ENCODE measurements at regions not wholly inside any gene's neighbourhood (a gene's known extent, or its start where the extent isn't known, plus 50 kb on each side); places are given as distances from the start of the nearest gene placed in this dataset.

GRCh38 chr1:29835874-29836273, 599.6 kb downstream of the PTPRU start:
- Histone ChIP-seq H3K4me3 (ENCODE audit: low read length) (no peak overlapping the region), H3K27ac (ENCODE audit: low read length) (no peak overlapping the region), H3K9me3 (ENCODE audit: low read length) (no peaks in the 10 kb centered on the region), H2AFZ (ENCODE audit: low read length) (no peak overlapping the region), H4K20me1 (ENCODE audit: insufficient read depth, low read depth, low read length) (no peaks in the 10 kb centered on the region), H3K4me2 (ENCODE audit: low read depth, low read length, poor library complexity, severe bottlenecking) (no peak overlapping the region), H3K4me1 (ENCODE audit: low read length) (no peaks in the 10 kb centered on the region), H3K79me2 (ENCODE audit: low read length) (no peaks in the 10 kb centered on the region), H3K9ac (ENCODE audit: low read length) (no peak overlapping the region), H3K36me3 (ENCODE audit: insufficient read depth, low read length) (no peaks in the 10 kb centered on the region), H3K9me2 (replicated peaks; ENCODE audit: insufficient read depth, low read length) (no peaks in the 10 kb centered on the region), H3K27me3 (ENCODE audit: low read length) (no peaks in the 10 kb centered on the region)
- DNase-seq: no peak

GRCh38 chr1:29835406-29835805, 599.1 kb downstream of the PTPRU start:
- Histone ChIP-seq H3K9ac (ENCODE audit: low read length) (no peak overlapping the region), H3K4me3 (ENCODE audit: low read length) (no peak overlapping the region), H3K27ac (ENCODE audit: low read length) (no peak overlapping the region), H3K4me1 (ENCODE audit: low read length) (no peaks in the 10 kb centered on the region), H3K4me2 (ENCODE audit: low read depth, low read length, poor library complexity, severe bottlenecking) (no peak overlapping the region), H4K20me1 (ENCODE audit: insufficient read depth, low read depth, low read length) (no peaks in the 10 kb centered on the region), H3K27me3 (ENCODE audit: low read length) (no peaks in the 10 kb centered on the region), H2AFZ (ENCODE audit: low read length) (no peak overlapping the region), H3K9me2 (replicated peaks; ENCODE audit: insufficient read depth, low read length) (no peaks in the 10 kb centered on the region), H3K36me3 (ENCODE audit: insufficient read depth, low read length) (no peaks in the 10 kb centered on the region), H3K79me2 (ENCODE audit: low read length) (no peaks in the 10 kb centered on the region), H3K9me3 (ENCODE audit: low read length) (no peaks in the 10 kb centered on the region)
- DNase-seq: no peak

GRCh38 chr1:29833581-29833980, 597.3 kb downstream of the PTPRU start:
- Histone ChIP-seq H3K27me3 (ENCODE audit: low read length) (no peaks in the 10 kb centered on the region), H3K9me3 (ENCODE audit: low read length) (no peaks in the 10 kb centered on the region), H3K9me2 (replicated peaks; ENCODE audit: insufficient read depth, low read length) (no peaks in the 10 kb centered on the region), H3K27ac (ENCODE audit: low read length) (no peak overlapping the region), H3K4me2 (ENCODE audit: low read depth, low read length, poor library complexity, severe bottlenecking) (no peak overlapping the region), H3K4me1 (ENCODE audit: low read length) (no peaks in the 10 kb centered on the region), H3K9ac (ENCODE audit: low read length) (no peak overlapping the region), H3K79me2 (ENCODE audit: low read length) (no peaks in the 10 kb centered on the region), H2AFZ (ENCODE audit: low read length) (no peak overlapping the region), H4K20me1 (ENCODE audit: insufficient read depth, low read depth, low read length) (no peaks in the 10 kb centered on the region), H3K4me3 (ENCODE audit: low read length) (no peak overlapping the region), H3K36me3 (ENCODE audit: insufficient read depth, low read length) (no peaks in the 10 kb centered on the region)
- no peak for DNase-seq

GRCh38 chr1:29832936-29833335, 596.6 kb downstream of the PTPRU start:
- Histone ChIP-seq H3K4me3 (ENCODE audit: low read length) (no peak overlapping the region), H3K36me3 (ENCODE audit: insufficient read depth, low read length) (no peaks in the 10 kb centered on the region), H3K27me3 (ENCODE audit: low read length) (no peaks in the 10 kb centered on the region), H2AFZ (ENCODE audit: low read length) (no peak overlapping the region), H3K9me2 (replicated peaks; ENCODE audit: insufficient read depth, low read length) (no peaks in the 10 kb centered on the region), H3K4me2 (ENCODE audit: low read depth, low read length, poor library complexity, severe bottlenecking) (no peak overlapping the region), H3K27ac (ENCODE audit: low read length) (no peak overlapping the region), H3K4me1 (ENCODE audit: low read length) (no peaks in the 10 kb centered on the region), H3K9me3 (ENCODE audit: low read length) (no peaks in the 10 kb centered on the region), H3K9ac (ENCODE audit: low read length) (no peak overlapping the region), H3K79me2 (ENCODE audit: low read length) (no peaks in the 10 kb centered on the region), H4K20me1 (ENCODE audit: insufficient read depth, low read depth, low read length) (no peaks in the 10 kb centered on the region)
- DNase-seq: no peak

- H3K9ac ChIP-seq (ENCODE audit: low read length): no peak overlapping the region
- H3K9me3 ChIP-seq (ENCODE audit: low read length): no peaks in the 10 kb centered on the region
- H3K4me1 ChIP-seq (ENCODE audit: low read length): no peaks in the 10 kb centered on the region
- H2AFZ ChIP-seq (ENCODE audit: low read length): no peak overlapping the region
- H4K20me1 ChIP-seq (ENCODE audit: insufficient read depth, low read depth, low read length): no peaks in the 10 kb centered on the region
- H3K9me2 ChIP-seq (replicated peaks; ENCODE audit: insufficient read depth, low read length): no peaks in the 10 kb centered on the region
- no peaks in the 10 kb centered on the region for H3K27me3 ChIP-seq (ENCODE audit: low read length)
- no peaks in the 10 kb centered on the region for H3K36me3 ChIP-seq (ENCODE audit: insufficient read depth, low read length)
- H3K4me2 ChIP-seq (ENCODE audit: low read depth, low read length, poor library complexity, severe bottlenecking): no peak overlapping the region
- no peak for DNase-seq
- no peak overlapping the region for H3K4me3 ChIP-seq (ENCODE audit: low read length)
- H3K27ac ChIP-seq (ENCODE audit: low read length): no peak overlapping the region
- no peaks in the 10 kb centered on the region for H3K79me2 ChIP-seq (ENCODE audit: low read length)
Measured at GRCh38 chr1:29832471-29832870, 596.1 kb downstream of the PTPRU start.

DNA sequence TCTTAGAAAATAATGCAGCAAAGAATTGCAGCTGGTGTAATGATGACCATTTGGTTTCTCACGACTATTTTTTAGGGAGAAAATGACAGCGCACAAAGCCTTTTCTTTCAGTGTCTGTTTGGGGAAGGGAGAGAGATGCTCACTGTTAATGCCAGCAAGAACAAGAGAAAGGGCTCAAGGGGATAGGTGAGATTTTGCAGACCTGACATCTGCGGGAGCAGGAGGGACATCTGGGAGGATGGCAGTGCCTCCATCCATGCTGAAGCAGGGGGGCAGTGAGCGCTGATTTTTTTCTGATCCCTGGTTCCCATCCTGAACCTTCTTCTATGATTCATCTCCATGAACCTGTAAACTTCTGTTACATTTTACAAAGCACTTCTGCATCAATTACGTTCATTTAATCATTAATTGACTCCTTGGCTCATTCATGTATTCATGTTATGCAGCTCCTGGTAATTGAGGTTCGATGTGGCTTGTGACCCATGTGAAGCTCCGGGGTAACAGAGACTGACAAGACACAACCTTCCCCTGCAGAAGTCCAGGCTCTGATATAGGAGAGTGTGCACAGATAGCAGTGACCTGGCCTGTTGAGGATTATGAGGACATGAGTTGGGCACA, 595.3 kb downstream of the PTPRU start:
- H3K27me3 ChIP-seq (ENCODE audit: low read length): no peaks in the 10 kb centered on the region
- H3K9me3 ChIP-seq (ENCODE audit: low read length): no peaks in the 10 kb centered on the region
- H3K36me3 ChIP-seq (ENCODE audit: insufficient read depth, low read length): no peaks in the 10 kb centered on the region
- no peak overlapping the region for H2AFZ ChIP-seq (ENCODE audit: low read length)
- H3K4me1 ChIP-seq (ENCODE audit: low read length): no peaks in the 10 kb centered on the region
- DNase-seq: no peak
- no peak overlapping the region for H3K4me3 ChIP-seq (ENCODE audit: low read length)
- H3K79me2 ChIP-seq (ENCODE audit: low read length): no peaks in the 10 kb centered on the region
- no peak overlapping the region for H3K4me2 ChIP-seq (ENCODE audit: low read depth, low read length, poor library complexity, severe bottlenecking)
- H3K27ac ChIP-seq (ENCODE audit: low read length): no peak overlapping the region
- H3K9ac ChIP-seq (ENCODE audit: low read length): no peak overlapping the region
- no peaks in the 10 kb centered on the region for H3K9me2 ChIP-seq (replicated peaks; ENCODE audit: insufficient read depth, low read length)
- no peaks in the 10 kb centered on the region for H4K20me1 ChIP-seq (ENCODE audit: insufficient read depth, low read depth, low read length)

DNA sequence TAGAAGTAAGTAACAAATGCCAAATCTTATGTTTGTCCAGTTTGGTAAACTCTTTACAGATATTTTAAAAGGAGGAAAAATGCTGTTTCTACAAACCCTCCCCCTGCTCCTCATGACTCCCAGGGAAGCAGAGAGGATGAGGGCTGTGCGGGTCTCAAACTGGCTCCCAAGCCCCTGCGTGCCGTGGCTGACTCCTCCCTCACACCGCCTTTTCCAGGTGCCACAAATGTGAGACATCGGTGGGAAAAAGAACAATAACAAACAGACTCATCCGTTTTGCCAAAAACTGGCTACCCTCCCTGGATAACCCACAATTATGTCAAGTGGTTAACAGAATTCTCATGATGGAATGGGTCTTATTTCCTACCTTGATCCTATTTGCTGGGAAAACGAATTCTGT, 594.6 kb downstream of the PTPRU start:
- Histone ChIP-seq H3K9ac (ENCODE audit: low read length) (no peak overlapping the region), H4K20me1 (ENCODE audit: insufficient read depth, low read depth, low read length) (no peaks in the 10 kb centered on the region), H3K36me3 (ENCODE audit: insufficient read depth, low read length) (no peaks in the 10 kb centered on the region), H3K4me1 (ENCODE audit: low read length) (no peaks in the 10 kb centered on the region), H3K9me2 (replicated peaks; ENCODE audit: insufficient read depth, low read length) (no peaks in the 10 kb centered on the region), H2AFZ (ENCODE audit: low read length) (no peak overlapping the region), H3K9me3 (ENCODE audit: low read length) (no peaks in the 10 kb centered on the region), H3K27me3 (ENCODE audit: low read length) (no peaks in the 10 kb centered on the region), H3K4me3 (ENCODE audit: low read length) (no peak overlapping the region), H3K4me2 (ENCODE audit: low read depth, low read length, poor library complexity, severe bottlenecking) (no peak overlapping the region), H3K27ac (ENCODE audit: low read length) (no peak overlapping the region), H3K79me2 (ENCODE audit: low read length) (no peaks in the 10 kb centered on the region)
- no peak for DNase-seq

DNA sequence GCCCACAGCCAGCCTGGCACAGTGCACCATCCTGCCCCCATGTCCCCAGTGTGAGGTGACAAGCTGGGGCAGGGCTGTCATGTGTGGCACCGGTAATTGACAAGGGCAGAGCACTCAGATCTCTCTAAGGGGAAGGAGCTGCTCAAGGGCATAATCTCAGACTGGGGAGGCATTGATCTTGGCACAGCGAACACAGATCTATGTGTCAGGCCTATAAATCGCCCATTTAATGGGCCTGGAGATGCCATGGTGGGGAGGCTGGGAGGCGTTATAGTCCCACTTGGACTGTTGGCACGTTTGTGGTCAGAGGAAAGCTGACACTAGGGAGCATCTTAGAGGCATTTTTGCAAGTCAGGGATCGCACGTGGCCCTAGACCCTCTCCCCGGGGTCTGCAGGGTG, 594.1 kb downstream of the PTPRU start:
- Histone ChIP-seq H3K4me3 (ENCODE audit: low read length) (no peak overlapping the region), H2AFZ (ENCODE audit: low read length) (no peak overlapping the region), H3K9me3 (ENCODE audit: low read length) (no peaks in the 10 kb centered on the region), H3K27ac (ENCODE audit: low read length) (no peak overlapping the region), H3K4me2 (ENCODE audit: low read depth, low read length, poor library complexity, severe bottlenecking) (no peak overlapping the region), H4K20me1 (ENCODE audit: insufficient read depth, low read depth, low read length) (no peaks in the 10 kb centered on the region), H3K27me3 (ENCODE audit: low read length) (no peaks in the 10 kb centered on the region), H3K79me2 (ENCODE audit: low read length) (no peaks in the 10 kb centered on the region), H3K36me3 (ENCODE audit: insufficient read depth, low read length) (no peaks in the 10 kb centered on the region), H3K4me1 (ENCODE audit: low read length) (no peaks in the 10 kb centered on the region), H3K9me2 (replicated peaks; ENCODE audit: insufficient read depth, low read length) (no peaks in the 10 kb centered on the region), H3K9ac (ENCODE audit: low read length) (no peak overlapping the region)
- no peak for DNase-seq
